CD14-positive monocyte (primary cell): ENCODE measurements at regions not wholly inside any gene's neighbourhood (a gene's known extent, or its start where the extent isn't known, plus 50 kb on each side); places are given as distances from the start of the nearest gene placed in this dataset.

Experiments used
- DNase-seq, 3 donors: peaks; one replicate each; pipeline ENCODE4 v3.0.0-alpha.2; 2011 to 2022
- H2AFZ ChIP-seq: 2 replicates; pipeline ENCODE4 v1.6.0; 2012; ENCODE audit warnings: mild to moderate bottlenecking, low read depth, low read length, inconsistent platforms; ENCODE audit not compliant: insufficient read depth, poor library complexity, severe bottlenecking
- H3K27ac ChIP-seq, 2 donors: 1 replicate in 1 of 2; 2 replicates in 1 of 2; pipeline ENCODE4 v1.5.1; 2012 to 2013; ENCODE audit warnings: low read length in 2 of 2, control low read depth in 1 of 2, inconsistent platforms in 1 of 2, low read depth in 1 of 2, mild to moderate bottlenecking in 1 of 2
- H3K27me3 ChIP-seq, 2 donors: one replicate each; pipeline versions ENCODE4 v1.6.0 to v1.6.1; 2011 to 2013; ENCODE audit warnings: low read length in 2 of 2; ENCODE audit not compliant: control insufficient read depth in 2 of 2, insufficient read depth in 2 of 2
- H3K36me3 ChIP-seq, 2 donors: replicated peaks in 1 of 2; 1 replicate in 1 of 2; 2 replicates in 1 of 2; pipeline versions ENCODE4 v1.5.1 to v1.6.1; 2012 to 2013; ENCODE audit warnings: low read length in 2 of 2, control low read depth in 1 of 2, inconsistent platforms in 1 of 2, mild to moderate bottlenecking in 1 of 2; ENCODE audit not compliant: insufficient read depth in 2 of 2, control insufficient read depth in 1 of 2
- H3K4me1 ChIP-seq, 2 donors: 1 replicate in 1 of 2; 2 replicates in 1 of 2; pipeline versions ENCODE4 v1.5.1 to v1.6.1; 2012 to 2013; ENCODE audit warnings: low read length in 2 of 2, control low read depth in 1 of 2, inconsistent platforms in 1 of 2, mild to moderate bottlenecking in 1 of 2, moderate library complexity in 1 of 2; ENCODE audit not compliant: insufficient read depth in 2 of 2, control insufficient read depth in 1 of 2
- H3K4me2 ChIP-seq: replicated peaks from 2 replicates; pipeline ENCODE3; 2012; ENCODE audit warnings: low read length, moderate library complexity, mild to moderate bottlenecking; ENCODE audit not compliant: poor library complexity, severe bottlenecking; ENCODE audit errors: extremely low read depth
- H3K4me3 ChIP-seq, 3 experiments: fragments of 200-600 bp in 1 of 3; sonication (generic) in 1 of 3; replicated peaks in 1 of 3; 1 replicate in 2 of 3; 2 replicates in 1 of 3; pipeline ENCODE4 v1.5.1; 2011 to 2013; ENCODE audit warnings: low read length in 3 of 3, mild to moderate bottlenecking in 3 of 3, control low read depth in 2 of 3, low read depth in 2 of 3, inconsistent platforms in 1 of 3, moderate library complexity in 1 of 3
- H3K79me2 ChIP-seq: 2 replicates; pipeline ENCODE4 v1.6.0; 2012; ENCODE audit warnings: mild to moderate bottlenecking, control low read depth, inconsistent platforms, low read length, moderate library complexity; ENCODE audit not compliant: insufficient read depth
- H3K9ac ChIP-seq: 2 replicates; pipeline ENCODE4 v1.6.0; 2017; ENCODE audit warnings: low read length, mild to moderate bottlenecking; ENCODE audit not compliant: insufficient read depth, poor library complexity, severe bottlenecking
- H3K9me3 ChIP-seq, 2 donors: replicated peaks in 1 of 2; 1 replicate in 1 of 2; 2 replicates in 1 of 2; pipeline versions ENCODE4 v1.5.1 to v1.6.1; 2012 to 2013; ENCODE audit warnings: low read length in 2 of 2, control low read depth in 1 of 2; ENCODE audit not compliant: control insufficient read depth in 1 of 2, insufficient read depth in 1 of 2
- H4K20me1 ChIP-seq: 2 replicates; pipeline ENCODE4 v1.6.0; 2012; ENCODE audit warnings: mild to moderate bottlenecking, low read length, control low read depth, moderate library complexity; ENCODE audit not compliant: insufficient read depth
- H3K27ac Mint-ChIP-seq, 7 donors: one replicate each; pipeline ENCODE4 v1.8.0; 2020; ENCODE audit warnings: mild to moderate bottlenecking in 7 of 7, mixed read lengths in 7 of 7, moderate library complexity in 6 of 7, inconsistent platforms in 2 of 7
- H3K27me3 Mint-ChIP-seq, 3 donors: one replicate each; pipeline ENCODE4 v1.8.0; 2021 to 2022; ENCODE audit warnings: low read depth in 3 of 3, mild to moderate bottlenecking in 3 of 3, mixed read lengths in 3 of 3, moderate library complexity in 3 of 3, inconsistent platforms in 1 of 3
- H3K36me3 Mint-ChIP-seq, 2 donors: one replicate each; pipeline ENCODE4 v1.8.0; 2020; ENCODE audit warnings: mixed read lengths in 2 of 2, inconsistent platforms in 1 of 2, mild to moderate bottlenecking in 1 of 2
- H3K4me1 Mint-ChIP-seq: one replicate; pipeline ENCODE4 v1.8.0; 2020; ENCODE audit warnings: mild to moderate bottlenecking, mixed read lengths
- H3K4me3 Mint-ChIP-seq, 2 donors: one replicate each; pipeline ENCODE4 v1.8.0; 2020; ENCODE audit warnings: mild to moderate bottlenecking in 2 of 2, mixed read lengths in 2 of 2, moderate library complexity in 1 of 2
- H3K9me3 Mint-ChIP-seq, 7 donors: one replicate each; pipeline ENCODE4 v1.8.0; 2020 to 2022; ENCODE audit warnings: mixed read lengths in 7 of 7, mild to moderate bottlenecking in 6 of 7, moderate library complexity in 6 of 7, inconsistent platforms in 2 of 7
- WGBS: methylation state at CpG from one replicate; pipeline ENCODE4 v1.1.5; 2013; ENCODE audit warnings: missing lambda C conversion rate; ENCODE audit not compliant: insufficient coverage; 5-methylcytosine and 5-hydroxymethylcytosine counted together
- intact Hi-C, 2 donors: fragments of 100-400 bp; cut with micrococcal nuclease; formaldehyde crosslinking; loops; one replicate each; pipeline versions ENCODE4 v1.15.0 to v1.15.1; 2023
- TF ChIP-seq, protein P1 (sequence below): fragments of 200-600 bp; IDR thresholded peaks from one replicate; pipeline ENCODE4 v1.8.0; 2022; ENCODE audit warnings: antibody characterized with exemption, mild to moderate bottlenecking

- intact Hi-C loops, result no loop called here
- no peaks in the 10 kb centered on the region for H3K4me1 Mint-ChIP-seq
- no peaks in the 10 kb centered on the region for H3K36me3 Mint-ChIP-seq
- no peak overlapping the region for H3K9ac ChIP-seq
- H3K36me3 ChIP-seq, result no peaks in the 10 kb centered on the region
- no peak overlapping the region for H3K4me3 ChIP-seq
- H2AFZ ChIP-seq, result no peak overlapping the region
- no peak overlapping the region for H3K27ac Mint-ChIP-seq
- WGBS, result 100% methylated on average over 2 of the region's 3 CpGs
- TF ChIP-seq, protein P1, sequence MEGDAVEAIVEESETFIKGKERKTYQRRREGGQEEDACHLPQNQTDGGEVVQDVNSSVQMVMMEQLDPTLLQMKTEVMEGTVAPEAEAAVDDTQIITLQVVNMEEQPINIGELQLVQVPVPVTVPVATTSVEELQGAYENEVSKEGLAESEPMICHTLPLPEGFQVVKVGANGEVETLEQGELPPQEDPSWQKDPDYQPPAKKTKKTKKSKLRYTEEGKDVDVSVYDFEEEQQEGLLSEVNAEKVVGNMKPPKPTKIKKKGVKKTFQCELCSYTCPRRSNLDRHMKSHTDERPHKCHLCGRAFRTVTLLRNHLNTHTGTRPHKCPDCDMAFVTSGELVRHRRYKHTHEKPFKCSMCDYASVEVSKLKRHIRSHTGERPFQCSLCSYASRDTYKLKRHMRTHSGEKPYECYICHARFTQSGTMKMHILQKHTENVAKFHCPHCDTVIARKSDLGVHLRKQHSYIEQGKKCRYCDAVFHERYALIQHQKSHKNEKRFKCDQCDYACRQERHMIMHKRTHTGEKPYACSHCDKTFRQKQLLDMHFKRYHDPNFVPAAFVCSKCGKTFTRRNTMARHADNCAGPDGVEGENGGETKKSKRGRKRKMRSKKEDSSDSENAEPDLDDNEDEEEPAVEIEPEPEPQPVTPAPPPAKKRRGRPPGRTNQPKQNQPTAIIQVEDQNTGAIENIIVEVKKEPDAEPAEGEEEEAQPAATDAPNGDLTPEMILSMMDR, result no peak
- no peak overlapping the region for H3K4me3 Mint-ChIP-seq
- no peaks in the 10 kb centered on the region for H4K20me1 ChIP-seq
- H3K9me3 Mint-ChIP-seq, result peaks cover 0 to 2% (median 0%) of the 10 kb centered on the region in 7 donors
- no peak overlapping the region for H3K4me2 ChIP-seq
- no peaks in the 10 kb centered on the region for H3K27me3 Mint-ChIP-seq
- no peak overlapping the region for H3K27ac ChIP-seq
- H3K27me3 ChIP-seq, result no peaks in the 10 kb centered on the region
- H3K79me2 ChIP-seq, result no peaks in the 10 kb centered on the region
- H3K9me3 ChIP-seq, result peaks cover 0 to 7% of the 10 kb centered on the region in 2 donors
- no peaks in the 10 kb centered on the region for H3K4me1 ChIP-seq
- DNase-seq, result no peak
These were observed 461.1 kb upstream of the NXPH2 start for GRCh38 chr2:139241286-139241685.

DNA sequence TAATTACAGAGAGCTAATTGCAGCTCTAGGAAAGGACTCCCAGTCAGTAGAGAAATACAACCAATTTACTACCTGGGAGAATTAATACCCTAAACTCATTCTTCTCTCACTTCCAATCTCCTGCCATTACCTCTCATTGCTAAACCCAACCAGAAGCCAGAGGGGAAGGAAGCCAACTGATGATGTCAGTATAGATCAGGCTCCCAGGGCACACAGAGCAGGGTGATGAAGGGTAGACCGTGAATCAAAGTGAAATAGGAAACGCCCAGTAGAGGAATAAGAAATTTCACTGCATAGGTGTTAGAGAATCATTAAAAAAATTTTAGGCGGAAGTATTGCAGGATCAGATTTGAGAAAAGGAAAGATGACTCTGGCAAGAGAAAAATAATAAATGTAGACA is 456.8 kb upstream of the NXPH2 start:
- H3K27ac ChIP-seq, result no peak overlapping the region

More for the DNA sequence above, 456.8 kb upstream of the NXPH2 start:
- no peak overlapping the region for H3K27ac Mint-ChIP-seq
- TF ChIP-seq, protein P1, result no peak
- H3K36me3 ChIP-seq, result no peaks in the 10 kb centered on the region
- H3K79me2 ChIP-seq, result no peaks in the 10 kb centered on the region
- intact Hi-C loops, result no loop called here
- 91% methylated on average over 3 of the region's 3 CpGs for WGBS
- H3K4me1 Mint-ChIP-seq, result no peaks in the 10 kb centered on the region
- peaks cover 0 to 2% (median 0%) of the 10 kb centered on the region in 7 donors for H3K9me3 Mint-ChIP-seq
- peaks cover 0 to 3% of the 10 kb centered on the region in 2 donors for H3K9me3 ChIP-seq
- H3K27me3 Mint-ChIP-seq, result no peaks in the 10 kb centered on the region
- H3K27me3 ChIP-seq, result no peaks in the 10 kb centered on the region
- no peaks in the 10 kb centered on the region for H3K36me3 Mint-ChIP-seq
- no peak overlapping the region for H3K4me3 Mint-ChIP-seq
- H3K9ac ChIP-seq, result no peak overlapping the region
- no peak overlapping the region for H2AFZ ChIP-seq
- no peak overlapping the region for H3K4me2 ChIP-seq
- no peak for DNase-seq
- no peaks in the 10 kb centered on the region for H3K4me1 ChIP-seq
- H3K4me3 ChIP-seq, result no peak overlapping the region
- H4K20me1 ChIP-seq, result no peaks in the 10 kb centered on the region
